Pancreas (tissue), 10 donors: ENCODE measurements at regions not wholly inside any gene's neighbourhood (a gene's known extent, or its start where the extent isn't known, plus 50 kb on each side); places are given as distances from the start of the nearest gene placed in this dataset.

Source experiments
- ATAC-seq, 4 donors: fragments of 200-7000 bp; cut with Tn5 transposase; one replicate each; pipeline versions ENCODE4 v1.8.0 to v1.9.1; 2020; ENCODE audit warnings: mild to moderate bottlenecking in 4 of 4, moderate library complexity in 4 of 4
- DNase-seq, 6 donors: peaks; one replicate each; pipeline ENCODE4 v3.0.0-alpha.2; 2020
- FAIRE-seq: peaks from 2 replicates; lab custom pipeline; 2012; peaks lifted over from hg19 to GRCh38; lab: Jason Lieb, UNC
- H3K27ac ChIP-seq, 4 donors: fragments of 200-600 bp; sonication (generic); 1 replicate in 3 of 4; 2 replicates in 1 of 4; pipeline versions ENCODE4 v1.5.0 to v1.8.0; 2020
- H3K27me3 ChIP-seq, 4 donors: fragments of 200-600 bp; one replicate each; pipeline ENCODE4 v1.8.0; 2021
- H3K36me3 ChIP-seq, 3 donors: fragments of 200-600 bp; sonication (generic) in 1 of 3; one replicate each; pipeline versions ENCODE4 v1.5.0 to v1.8.0; 2020 to 2021
- H3K4me1 ChIP-seq, 3 donors: fragments of 200-600 bp; one replicate each; pipeline ENCODE4 v1.8.0; 2021
- H3K4me3 ChIP-seq, 4 donors: fragments of 200-600 bp; sonication (generic) in 2 of 4; one replicate each; pipeline versions ENCODE4 v1.5.0 to v1.8.0; 2020 to 2021
- H3K9me3 ChIP-seq, 4 donors: fragments of 200-600 bp; one replicate each; pipeline ENCODE4 v1.8.0; 2021
- CTCF ChIP-seq, 4 donors: fragments of 200-600 bp; sonication (generic) in 3 of 4; IDR thresholded peaks; one replicate each; pipeline versions ENCODE4 v1.5.0 to v1.8.0; 2021; ENCODE audit warnings: antibody characterized with exemption in 4 of 4
- WGBS, 2 donors: extraction: QIAGEN DNeasy Blood & Tissue Kit; methylation state at CpG; one replicate each; pipeline ENCODE4 v1.1.7; 2013; 5-methylcytosine and 5-hydroxymethylcytosine counted together
- intact Hi-C, 3 donors: fragments of 100-400 bp; cut with DNase I; formaldehyde crosslinking; loops; one replicate each; pipeline versions ENCODE4 v1.11.1 to v1.14.2; 2022
- donor health status: healthy with polysubstance abuse.
- donor health status: DM: no; HTN: no; CAD: no; lungs with moderate emphysema.
- donor health status: DM: no; HTN: no; CAD: no.
- donor health status: control.
- donor health status: control.
- donor health status: Bipolar disorder and iron deficiency.
- donor health status: DM: yes; HTN: yes; CAD: no.
- donor health status: DM: no; HTN: no; CAD: no.
- donor health status: DM: no; HTN: no; CAD: no.
- donor health status: DM: yes; HTN: yes; CAD: no.

- no peak for DNase-seq
- Histone ChIP-seq H3K27me3 (peaks cover 0 to 5% (median 0%) of the 10 kb centered on the region in 4 donors), H3K4me1 (no peaks in the 10 kb centered on the region), H3K4me3 (no peak overlapping the region), H3K9me3 (no peaks in the 10 kb centered on the region), H3K27ac (no peak overlapping the region), H3K36me3 (no peaks in the 10 kb centered on the region)
- intact Hi-C loops = no loop called here
- no peak for FAIRE-seq
- ATAC-seq = no peak
- no peak for TF ChIP-seq CTCF (IDR thresholded peaks at IDR 0.05)
- 39 to 58% methylated on average over 3 of the region's 3 CpGs for WGBS, 2 donors
These were observed 244.7 kb upstream of the ADARB2 start for GRCh38 chr10:1981976-1982375.

DNA sequence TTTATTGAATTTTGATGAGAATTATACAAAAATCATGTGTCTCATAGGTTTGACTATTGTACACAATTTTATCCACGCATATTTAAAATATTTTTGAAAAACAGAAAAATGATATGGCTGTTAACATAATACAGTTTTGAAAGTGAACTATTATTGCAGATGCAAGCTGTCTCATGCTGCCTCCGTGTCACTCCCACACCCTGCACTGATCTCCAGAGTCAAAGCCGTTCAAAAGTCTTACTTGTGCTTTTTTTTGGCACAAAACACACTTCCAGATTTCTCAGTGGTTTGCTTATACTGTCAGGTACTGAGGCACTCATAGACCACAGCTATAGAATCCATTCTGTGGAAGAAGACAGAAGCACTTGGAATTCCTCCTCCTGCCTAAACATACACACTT, 243.1 kb upstream of the ADARB2 start:
- H3K27ac ChIP-seq = no peak overlapping the region

GRCh38 chr10:1978584-1978983, 241.3 kb upstream of the ADARB2 start:
- Histone ChIP-seq H3K27ac (no peak overlapping the region), H3K4me1 (no peaks in the 10 kb centered on the region), H3K27me3 (no peaks in the 10 kb centered on the region), H3K4me3 (no peak overlapping the region), H3K36me3 (no peaks in the 10 kb centered on the region), H3K9me3 (no peaks in the 10 kb centered on the region)
- ATAC-seq = no peak
- FAIRE-seq = no peak
- 54 to 69% methylated on average over 3 of the region's 3 CpGs for WGBS, 2 donors
- TF ChIP-seq CTCF (IDR thresholded peaks at IDR 0.05) = no peak
- DNase-seq = no peak
- intact Hi-C loops = no loop called here

More for the DNA sequence above, 243.1 kb upstream of the ADARB2 start:
- no peaks in the 10 kb centered on the region for H3K4me1 ChIP-seq
- peaks cover 0 to 5% (median 0%) of the 10 kb centered on the region in 4 donors for H3K27me3 ChIP-seq
- H3K36me3 ChIP-seq = no peaks in the 10 kb centered on the region
- H3K4me3 ChIP-seq = no peak overlapping the region
- intact Hi-C loops = no loop called here
- ATAC-seq (no peak), DNase-seq (no peak), FAIRE-seq (no peak)
- no peaks in the 10 kb centered on the region for H3K9me3 ChIP-seq
- 36 to 46% methylated on average over 3 of the region's 3 CpGs for WGBS, 2 donors
- TF ChIP-seq CTCF (IDR thresholded peaks at IDR 0.05) = no peak

DNA sequence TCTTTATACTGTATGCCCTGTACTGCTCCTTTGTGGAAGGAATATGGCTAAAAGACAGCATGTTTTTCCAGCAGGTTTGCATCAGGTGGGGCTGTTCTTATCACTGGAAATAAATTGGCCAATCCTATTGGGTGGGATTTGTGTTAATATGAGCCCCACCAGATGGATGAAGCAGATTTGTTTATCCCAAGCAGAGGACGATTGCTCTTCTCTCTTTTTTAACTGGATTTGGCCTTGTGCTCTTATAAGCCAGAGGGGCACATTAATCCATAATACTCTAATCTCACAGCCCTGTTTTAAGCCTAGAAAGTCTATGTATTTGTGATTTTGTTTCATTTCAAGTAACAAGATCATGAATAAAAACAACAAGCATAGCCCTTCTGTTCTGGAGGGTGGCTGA, 240.1 kb upstream of the ADARB2 start:
- Histone ChIP-seq H3K4me3 (no peak overlapping the region), H3K9me3 (no peaks in the 10 kb centered on the region), H3K4me1 (no peaks in the 10 kb centered on the region), H3K36me3 (no peaks in the 10 kb centered on the region), H3K27ac (no peak overlapping the region), H3K27me3 (no peaks in the 10 kb centered on the region)
- no peak for FAIRE-seq
- no peak for ATAC-seq
- intact Hi-C loops = no loop called here
- 45 to 68% methylated on average over 1 of the region's 1 CpG for WGBS, 2 donors
- TF ChIP-seq CTCF (IDR thresholded peaks at IDR 0.05) = no peak
- DNase-seq = no peak

- Histone ChIP-seq H3K4me3 (no peak overlapping the region), H3K36me3 (no peaks in the 10 kb centered on the region), H3K9me3 (no peaks in the 10 kb centered on the region), H3K27me3 (no peaks in the 10 kb centered on the region), H3K27ac (no peak overlapping the region), H3K4me1 (no peaks in the 10 kb centered on the region)
- WGBS, 2 donors = 69 to 83% methylated on average over 3 of the region's 3 CpGs
- no peak for FAIRE-seq
- intact Hi-C loops = no loop called here
- TF ChIP-seq CTCF (IDR thresholded peaks at IDR 0.05) = no peak
- no peak for ATAC-seq
- no peak for DNase-seq
These were observed 235.1 kb upstream of the ADARB2 start for GRCh38 chr10:1972406-1972805.
